Gastroesophageal sphincter (tissue), 4 donors: ENCODE measurements at regions not wholly inside any gene's neighbourhood (a gene's known extent, or its start where the extent isn't known, plus 50 kb on each side); places are given as distances from the start of the nearest gene placed in this dataset.

ENCODE experiments used
- ATAC-seq: fragments of 150-250 bp; one replicate; pipeline ENCODE4 v1.9.1; 2016; ENCODE audit warnings: mild to moderate bottlenecking, moderate library complexity
- H3K27ac ChIP-seq, 4 donors: fragments of 200-600 bp; sonication (generic) in 3 of 4; 1 replicate in 3 of 4; 2 replicates in 1 of 4; pipeline ENCODE4 v1.5.1; 2016 to 2019
- H3K27me3 ChIP-seq: fragments of 200-600 bp; sonication (generic); one replicate; pipeline ENCODE4 v1.5.1; 2019
- H3K36me3 ChIP-seq, 2 donors: fragments of 200-600 bp; sonication (generic); one replicate each; pipeline ENCODE4 v1.5.1; 2019; ENCODE audit warnings: control low read depth in 1 of 2
- H3K4me1 ChIP-seq, 3 donors: fragments of 200-600 bp; sonication (generic); 1 replicate in 2 of 3; 2 replicates in 1 of 3; pipeline ENCODE4 v1.5.1; 2016 to 2019; ENCODE audit warnings: control low read depth in 2 of 3
- H3K4me3 ChIP-seq, 2 donors: fragments of 200-600 bp; sonication (generic); one replicate each; pipeline ENCODE4 v1.5.1; 2019; ENCODE audit warnings: mild to moderate bottlenecking in 1 of 2, moderate library complexity in 1 of 2
- H3K9me3 ChIP-seq, 3 donors: fragments of 200-600 bp; sonication (generic); one replicate each; pipeline ENCODE4 v1.5.1; 2017 to 2019; ENCODE audit warnings: control low read depth in 2 of 3
- EP300 ChIP-seq: sonication (generic); formaldehyde crosslinking; IDR thresholded peaks from one replicate; pipeline ENCODE4 v1.6.1; 2017; ENCODE audit warnings: antibody characterized with exemption, mild to moderate bottlenecking
- POLR2A ChIP-seq, 2 donors: fragments of 450-650 bp; IDR thresholded peaks; one replicate each; pipeline ENCODE4 v1.6.1; 2017; ENCODE audit warnings: antibody characterized with exemption in 2 of 2, mild to moderate bottlenecking in 2 of 2, moderate library complexity in 1 of 2
- POLR2AphosphoS5 ChIP-seq: sonication (generic); formaldehyde crosslinking; IDR thresholded peaks from one replicate; pipeline ENCODE4 v1.6.1; 2017; ENCODE audit warnings: antibody characterized with exemption
- WGBS, 2 donors: methylation state at CpG; one replicate each; pipeline ENCODE4 v1.1.5; 2018; ENCODE audit warnings: low coverage in 1 of 2; 5-methylcytosine and 5-hydroxymethylcytosine counted together
- TF ChIP-seq, protein P1 (sequence below), 4 experiments: fragments of 200-600 bp in 2 of 4; fragments of 450-650 bp in 2 of 4; sonication (generic) in 1 of 4; IDR thresholded peaks; one replicate each; pipeline ENCODE4 v1.5.1; 2017 to 2019; ENCODE audit warnings: antibody characterized with exemption in 4 of 4, mild to moderate bottlenecking in 2 of 4, moderate library complexity in 2 of 4

GRCh38 chr6:44667668-44668390 lies 280.3 kb downstream of the CDC5L start:
- H3K4me1 ChIP-seq, result no peaks in the 10 kb centered on the region
- no peak overlapping the region for H3K4me3 ChIP-seq
- WGBS, 2 donors, result 74 to 79% methylated on average over 4 to 7 of the region's 9 CpGs
- no peaks in the 10 kb centered on the region for H3K36me3 ChIP-seq
- TF ChIP-seq, protein P1, sequence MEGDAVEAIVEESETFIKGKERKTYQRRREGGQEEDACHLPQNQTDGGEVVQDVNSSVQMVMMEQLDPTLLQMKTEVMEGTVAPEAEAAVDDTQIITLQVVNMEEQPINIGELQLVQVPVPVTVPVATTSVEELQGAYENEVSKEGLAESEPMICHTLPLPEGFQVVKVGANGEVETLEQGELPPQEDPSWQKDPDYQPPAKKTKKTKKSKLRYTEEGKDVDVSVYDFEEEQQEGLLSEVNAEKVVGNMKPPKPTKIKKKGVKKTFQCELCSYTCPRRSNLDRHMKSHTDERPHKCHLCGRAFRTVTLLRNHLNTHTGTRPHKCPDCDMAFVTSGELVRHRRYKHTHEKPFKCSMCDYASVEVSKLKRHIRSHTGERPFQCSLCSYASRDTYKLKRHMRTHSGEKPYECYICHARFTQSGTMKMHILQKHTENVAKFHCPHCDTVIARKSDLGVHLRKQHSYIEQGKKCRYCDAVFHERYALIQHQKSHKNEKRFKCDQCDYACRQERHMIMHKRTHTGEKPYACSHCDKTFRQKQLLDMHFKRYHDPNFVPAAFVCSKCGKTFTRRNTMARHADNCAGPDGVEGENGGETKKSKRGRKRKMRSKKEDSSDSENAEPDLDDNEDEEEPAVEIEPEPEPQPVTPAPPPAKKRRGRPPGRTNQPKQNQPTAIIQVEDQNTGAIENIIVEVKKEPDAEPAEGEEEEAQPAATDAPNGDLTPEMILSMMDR (IDR thresholded peaks at IDR 0.05), result peak in 1 of 4 experiments; percentile 19
- no peak for TF ChIP-seq EP300
- H3K9me3 ChIP-seq, result no peaks in the 10 kb centered on the region
- no peaks in the 10 kb centered on the region for H3K27me3 ChIP-seq
- peak overlapping the region in 1 of 4 donors; percentile 44 for H3K27ac ChIP-seq
- no peak for ATAC-seq

GRCh38 chr6:44668391-44668930 lies 281.0 kb downstream of the CDC5L start:
- no peaks in the 10 kb centered on the region for H3K27me3 ChIP-seq
- TF ChIP-seq POLR2A (IDR thresholded peaks at IDR 0.05), result no peak
- TF ChIP-seq POLR2AphosphoS5, result no peak
- TF ChIP-seq, protein P1 (IDR thresholded peaks at IDR 0.05), result no peak
- no peak for TF ChIP-seq EP300
- no peaks in the 10 kb centered on the region for H3K36me3 ChIP-seq
- 63 to 83% methylated on average over 5 to 6 of the region's 8 CpGs for WGBS, 2 donors
- H3K4me3 ChIP-seq, result no peak overlapping the region
- no peaks in the 10 kb centered on the region for H3K4me1 ChIP-seq
- H3K9me3 ChIP-seq, result no peaks in the 10 kb centered on the region
- H3K27ac ChIP-seq, result peak overlapping the region in 1 of 4 donors; percentile 44
- ATAC-seq, result no peak

DNA sequence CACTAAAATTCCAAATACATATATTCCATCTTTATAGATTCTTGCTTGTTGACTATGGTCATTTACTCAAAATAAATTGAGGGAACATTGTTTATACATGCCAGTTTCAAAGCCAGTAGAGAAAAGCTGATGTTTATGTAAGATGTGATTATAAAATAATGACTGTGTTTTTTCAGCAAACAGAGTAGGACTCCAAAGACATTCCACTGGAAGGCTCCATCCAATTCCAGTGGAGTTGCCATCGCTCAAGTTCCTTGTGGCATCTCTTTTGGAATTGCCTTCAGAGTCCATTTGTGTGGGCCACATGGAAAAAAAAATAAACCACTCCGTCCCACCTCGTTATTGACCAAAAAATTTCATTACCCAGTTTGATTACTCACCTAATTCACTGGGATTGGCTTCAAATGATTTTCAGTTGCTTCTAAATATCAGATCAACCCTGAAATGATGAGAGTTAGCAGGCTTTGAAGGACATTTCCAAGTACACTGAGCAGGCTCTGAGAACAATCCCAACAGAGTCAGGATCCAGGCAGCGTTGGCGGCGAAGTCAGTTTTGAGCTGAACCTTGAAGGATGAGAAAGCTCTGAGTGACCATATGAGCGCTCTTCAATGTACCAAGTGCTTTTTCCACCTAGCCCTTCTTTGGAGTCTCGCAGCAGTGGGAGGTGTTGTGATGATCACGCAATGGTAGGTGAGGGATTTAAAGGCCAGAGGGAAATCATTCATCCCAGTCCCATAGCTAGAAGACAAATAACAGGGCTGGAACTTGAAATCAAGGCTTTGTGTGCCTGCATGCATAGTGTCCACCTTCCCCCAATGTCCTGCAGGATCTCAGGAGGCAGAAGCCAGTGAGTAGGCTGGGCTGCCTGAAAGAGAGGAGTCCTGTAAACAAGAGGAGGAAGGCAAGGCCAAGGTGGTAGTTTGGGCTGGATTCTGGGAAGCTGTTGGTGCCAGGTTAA lies 281.7 kb downstream of the CDC5L start:
- H3K4me1 ChIP-seq, result no peaks in the 10 kb centered on the region
- WGBS, 2 donors, result 78 to 100% methylated on average over 3 to 5 of the region's 9 CpGs
- no peaks in the 10 kb centered on the region for H3K36me3 ChIP-seq
- no peak overlapping the region for H3K27ac ChIP-seq
- TF ChIP-seq POLR2AphosphoS5, result no peak
- TF ChIP-seq EP300, result no peak
- no peak for ATAC-seq
- H3K4me3 ChIP-seq, result no peak overlapping the region
- no peaks in the 10 kb centered on the region for H3K27me3 ChIP-seq
- H3K9me3 ChIP-seq, result no peaks in the 10 kb centered on the region

GRCh38 chr6:44670146-44670545 lies 282.6 kb downstream of the CDC5L start:
- Histone ChIP-seq H3K4me3 (no peak overlapping the region), H3K27ac (no peak overlapping the region), H3K36me3 (no peaks in the 10 kb centered on the region), H3K9me3 (no peaks in the 10 kb centered on the region), H3K27me3 (no peaks in the 10 kb centered on the region), H3K4me1 (no peaks in the 10 kb centered on the region)
- WGBS, 2 donors, result 89% methylated on average over 1 of the region's 3 CpGs; no CpG with 5 or more reads in 1 of the 2 donors
- TF ChIP-seq POLR2A (IDR thresholded peaks at IDR 0.05) (no peak), POLR2AphosphoS5 (no peak), EP300 (no peak)
- TF ChIP-seq, protein P1 (IDR thresholded peaks at IDR 0.05), result no peak
- no peak for ATAC-seq

- Histone ChIP-seq H3K9me3 (no peaks in the 10 kb centered on the region), H3K4me1 (no peaks in the 10 kb centered on the region), H3K27me3 (no peaks in the 10 kb centered on the region), H3K36me3 (no peaks in the 10 kb centered on the region), H3K4me3 (no peak overlapping the region), H3K27ac (no peak overlapping the region)
- no peak for TF ChIP-seq POLR2AphosphoS5
- TF ChIP-seq, protein P1 (IDR thresholded peaks at IDR 0.05), result no peak
- TF ChIP-seq POLR2A (IDR thresholded peaks at IDR 0.05), result no peak
- ATAC-seq, result no peak
- WGBS, 2 donors, result 70 to 71% methylated on average over 1 to 4 of the region's 4 CpGs
Measured at GRCh38 chr6:44671333-44671732, 283.8 kb downstream of the CDC5L start.
